ENCODE measurements at regions not wholly inside any gene's neighbourhood (a gene's known extent, or its start where the extent isn't known, plus 50 kb on each side); places are given as distances from the start of the nearest gene placed in this dataset.

DNA sequence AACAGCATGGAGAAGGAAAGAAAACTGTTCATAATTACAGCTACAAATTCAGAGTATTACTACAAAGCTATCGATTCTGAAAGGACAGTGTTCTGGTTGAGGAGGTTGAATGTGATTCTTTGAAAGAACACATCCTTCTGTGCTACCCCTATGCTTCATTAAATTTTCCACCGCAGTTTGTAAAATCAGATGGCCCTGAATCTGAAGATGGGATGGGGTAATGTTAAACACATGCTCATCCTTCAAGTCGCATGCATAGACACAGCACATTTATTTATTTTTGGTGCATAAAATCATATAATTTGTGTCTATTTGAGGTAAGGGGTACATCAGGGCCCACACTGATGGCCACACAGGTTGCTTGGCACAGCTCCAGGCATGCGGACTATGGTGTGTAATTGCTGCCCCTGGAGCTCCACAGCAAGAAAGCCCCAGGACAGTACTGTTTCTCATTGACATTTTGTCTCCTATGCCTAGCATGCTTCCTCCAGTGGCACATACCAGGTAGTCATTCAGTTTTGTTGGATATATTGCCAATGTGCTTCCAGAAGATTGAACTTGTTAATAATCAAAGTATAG, 238.8 kb upstream of the TANK start:
- H3K27ac ChIP-seq (ENCODE audit: low read depth in 1 of 2, low read length in 1 of 2): peak overlapping the region in 1 of 2 donors; percentile 12

GRCh38 chr2:160924936-160925353, 235.3 kb upstream of the TANK start:
- ATAC-seq (ENCODE audit: insufficient read depth, low FRiP score): no peak
- Histone ChIP-seq H3K27ac (ENCODE audit: low read depth in 1 of 2, low read length in 1 of 2) (no peak overlapping the region), H3K27me3 (ENCODE audit: control insufficient read depth in 3 of 3, insufficient read depth in 3 of 3, low read length in 2 of 3) (no peaks in the 10 kb centered on the region), H3K9ac (ENCODE audit: insufficient read depth in 1 of 2, low read length in 2 of 2) (no peak overlapping the region), H3K4me1 (ENCODE audit: control insufficient read depth in 5 of 5, insufficient read depth in 5 of 5, low read length in 5 of 5) (peaks cover 1 to 31% (median 12%) of the 10 kb centered on the region in 5 donors), H3K9me3 (ENCODE audit: control insufficient read depth in 4 of 4, insufficient read depth in 3 of 4, low read length in 3 of 4) (peaks cover 0 to 2% (median 0%) of the 10 kb centered on the region in 4 donors), H3K36me3 (ENCODE audit: control insufficient read depth in 4 of 4, insufficient read depth in 4 of 4, low read length in 4 of 4) (no peaks in the 10 kb centered on the region), H3K4me3 (no peak overlapping the region)
- 76 to 83% methylated on average over 1 of the region's 1 CpG for WGBS, 2 donors
- DNase-seq: no peak
- TF ChIP-seq, protein P1, sequence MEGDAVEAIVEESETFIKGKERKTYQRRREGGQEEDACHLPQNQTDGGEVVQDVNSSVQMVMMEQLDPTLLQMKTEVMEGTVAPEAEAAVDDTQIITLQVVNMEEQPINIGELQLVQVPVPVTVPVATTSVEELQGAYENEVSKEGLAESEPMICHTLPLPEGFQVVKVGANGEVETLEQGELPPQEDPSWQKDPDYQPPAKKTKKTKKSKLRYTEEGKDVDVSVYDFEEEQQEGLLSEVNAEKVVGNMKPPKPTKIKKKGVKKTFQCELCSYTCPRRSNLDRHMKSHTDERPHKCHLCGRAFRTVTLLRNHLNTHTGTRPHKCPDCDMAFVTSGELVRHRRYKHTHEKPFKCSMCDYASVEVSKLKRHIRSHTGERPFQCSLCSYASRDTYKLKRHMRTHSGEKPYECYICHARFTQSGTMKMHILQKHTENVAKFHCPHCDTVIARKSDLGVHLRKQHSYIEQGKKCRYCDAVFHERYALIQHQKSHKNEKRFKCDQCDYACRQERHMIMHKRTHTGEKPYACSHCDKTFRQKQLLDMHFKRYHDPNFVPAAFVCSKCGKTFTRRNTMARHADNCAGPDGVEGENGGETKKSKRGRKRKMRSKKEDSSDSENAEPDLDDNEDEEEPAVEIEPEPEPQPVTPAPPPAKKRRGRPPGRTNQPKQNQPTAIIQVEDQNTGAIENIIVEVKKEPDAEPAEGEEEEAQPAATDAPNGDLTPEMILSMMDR (IDR thresholded peaks at IDR 0.05; ENCODE audit: control extremely low read depth, extremely low read depth): no peak

More for the DNA sequence above, 238.8 kb upstream of the TANK start:
- Histone ChIP-seq H3K4me1 (ENCODE audit: control insufficient read depth in 5 of 5, insufficient read depth in 5 of 5, low read length in 5 of 5) (peaks cover 0 to 43% (median 12%) of the 10 kb centered on the region in 5 donors), H3K36me3 (ENCODE audit: control insufficient read depth in 4 of 4, insufficient read depth in 4 of 4, low read length in 4 of 4) (no peaks in the 10 kb centered on the region), H3K27me3 (ENCODE audit: control insufficient read depth in 3 of 3, insufficient read depth in 3 of 3, low read length in 2 of 3) (no peaks in the 10 kb centered on the region), H3K4me3 (no peak overlapping the region), H3K9ac (ENCODE audit: insufficient read depth in 1 of 2, low read length in 2 of 2) (peak overlapping the region in 1 of 2 donors; percentile 87), H3K9me3 (ENCODE audit: control insufficient read depth in 4 of 4, insufficient read depth in 3 of 4, low read length in 3 of 4) (no peaks in the 10 kb centered on the region)
- ATAC-seq (ENCODE audit: insufficient read depth, low FRiP score) (no peak), DNase-seq (no peak)
- TF ChIP-seq, protein P1 (IDR thresholded peaks at IDR 0.05; ENCODE audit: control extremely low read depth, extremely low read depth): no peak
- WGBS, 2 donors: 85 to 87% methylated on average over 4 of the region's 4 CpGs

GRCh38 chr2:160925956-160926355, 234.3 kb upstream of the TANK start:
- DNase-seq: no peak
- Histone ChIP-seq H3K9ac (ENCODE audit: insufficient read depth in 1 of 2, low read length in 2 of 2) (no peak overlapping the region), H3K27ac (ENCODE audit: low read depth in 1 of 2, low read length in 1 of 2) (no peak overlapping the region), H3K9me3 (ENCODE audit: control insufficient read depth in 4 of 4, insufficient read depth in 3 of 4, low read length in 3 of 4) (peaks cover 0 to 2% (median 0%) of the 10 kb centered on the region in 4 donors), H3K4me1 (ENCODE audit: control insufficient read depth in 5 of 5, insufficient read depth in 5 of 5, low read length in 5 of 5) (peaks cover 2 to 21% (median 12%) of the 10 kb centered on the region in 5 donors), H3K36me3 (ENCODE audit: control insufficient read depth in 4 of 4, insufficient read depth in 4 of 4, low read length in 4 of 4) (no peaks in the 10 kb centered on the region), H3K4me3 (no peak overlapping the region), H3K27me3 (ENCODE audit: control insufficient read depth in 3 of 3, insufficient read depth in 3 of 3, low read length in 2 of 3) (no peaks in the 10 kb centered on the region)
- ATAC-seq (ENCODE audit: insufficient read depth, low FRiP score): no peak
- 88 to 91% methylated on average over 1 of the region's 1 CpG for WGBS, 2 donors
- TF ChIP-seq, protein P1 (IDR thresholded peaks at IDR 0.05; ENCODE audit: control extremely low read depth, extremely low read depth): no peak

GRCh38 chr2:160927324-160927723, 232.9 kb upstream of the TANK start:
- 47 to 49% methylated on average over 2 of the region's 2 CpGs for WGBS, 2 donors
- Histone ChIP-seq H3K4me3 (no peak overlapping the region), H3K27me3 (ENCODE audit: control insufficient read depth in 3 of 3, insufficient read depth in 3 of 3, low read length in 2 of 3) (no peaks in the 10 kb centered on the region), H3K9ac (ENCODE audit: insufficient read depth in 1 of 2, low read length in 2 of 2) (no peak overlapping the region), H3K36me3 (ENCODE audit: control insufficient read depth in 4 of 4, insufficient read depth in 4 of 4, low read length in 4 of 4) (no peaks in the 10 kb centered on the region), H3K4me1 (ENCODE audit: control insufficient read depth in 5 of 5, insufficient read depth in 5 of 5, low read length in 5 of 5) (peaks cover under 1 to 8% (median 5%) of the 10 kb centered on the region in 5 donors), H3K9me3 (ENCODE audit: control insufficient read depth in 4 of 4, insufficient read depth in 3 of 4, low read length in 3 of 4) (peaks cover 0 to 2% (median 0%) of the 10 kb centered on the region in 4 donors), H3K27ac (ENCODE audit: low read depth in 1 of 2, low read length in 1 of 2) (no peak overlapping the region)
- TF ChIP-seq, protein P1 (IDR thresholded peaks at IDR 0.05; ENCODE audit: control extremely low read depth, extremely low read depth): no peak
- ATAC-seq (ENCODE audit: insufficient read depth, low FRiP score) (no peak), DNase-seq (no peak)
